Stimulated activated CD4-positive, alpha-beta T cell treated with anti-CD3 and anti-CD28 coated beads, Interleukin-1b, Interleukin-23, amount 100 ng/mL, for 24 hours (primary cell): ENCODE measurements at regions not wholly inside any gene's neighbourhood (a gene's known extent, or its start where the extent isn't known, plus 50 kb on each side); places are given as distances from the start of the nearest gene placed in this dataset.

Experiments used
- DNase-seq, 4 experiments: peaks; one replicate each; pipeline ENCODE4 v3.0.0-alpha.2; 2020; ENCODE audit warnings: low read depth in 4 of 4, low spot score in 1 of 4

- DNase-seq: no peak
Measured at GRCh38 chr1:5812295-5812694, 179.9 kb downstream of the NPHP4 start.

- DNase-seq: no peak
Measured at GRCh38 chr1:5811419-5811818, 180.8 kb downstream of the NPHP4 start.

GRCh38 chr1:5810553-5811270 is 181.5 kb downstream of the NPHP4 start:
- DNase-seq: no peak

- no peak for DNase-seq
Measured at GRCh38 chr1:5810131-5810530, 182.1 kb downstream of the NPHP4 start.

GRCh38 chr1:5809207-5809788 is 182.9 kb downstream of the NPHP4 start:
- DNase-seq: no peak

GRCh38 chr1:5803851-5804250 is 188.4 kb downstream of the NPHP4 start:
- no peak for DNase-seq

GRCh38 chr1:5802606-5803005 is 189.6 kb downstream of the NPHP4 start:
- DNase-seq: no peak

- no peak for DNase-seq
Measured at GRCh38 chr1:5798904-5799303, 193.3 kb downstream of the NPHP4 start.

GRCh38 chr1:5798151-5798730 is 194.0 kb downstream of the NPHP4 start:
- DNase-seq: no peak

GRCh38 chr1:5796028-5796427 is 196.2 kb downstream of the NPHP4 start:
- DNase-seq: no peak

GRCh38 chr1:5794279-5794678 is 197.9 kb downstream of the NPHP4 start:
- DNase-seq: no peak

GRCh38 chr1:5793516-5793915 is 198.7 kb downstream of the NPHP4 start:
- no peak for DNase-seq

- no peak for DNase-seq
Measured at GRCh38 chr1:5781079-5781478, 211.1 kb downstream of the NPHP4 start.

GRCh38 chr1:5780324-5780716 is 211.9 kb downstream of the NPHP4 start:
- DNase-seq: no peak

GRCh38 chr1:5779608-5780323 is 212.5 kb downstream of the NPHP4 start:
- DNase-seq: no peak

GRCh38 chr1:5776035-5776550 is 216.1 kb downstream of the NPHP4 start:
- no peak for DNase-seq

- DNase-seq: no peak
Measured at GRCh38 chr1:5774019-5774418, 218.2 kb downstream of the NPHP4 start.

GRCh38 chr1:5771788-5772187 is 220.4 kb downstream of the NPHP4 start:
- DNase-seq: no peak

- DNase-seq: no peak
Measured at GRCh38 chr1:5770981-5771765, 221.1 kb downstream of the NPHP4 start.

GRCh38 chr1:5769760-5770159 is 222.5 kb downstream of the NPHP4 start:
- DNase-seq: no peak

- no peak for DNase-seq
Measured at GRCh38 chr1:5769146-5769545, 223.1 kb downstream of the NPHP4 start.
